Activated CD4-positive, alpha-beta T cell treated with anti-CD3 and anti-CD28 coated beads for 1 hour (primary cell): ENCODE measurements at regions not wholly inside any gene's neighbourhood (a gene's known extent, or its start where the extent isn't known, plus 50 kb on each side); places are given as distances from the start of the nearest gene placed in this dataset.
"Not testable (repeated sequence)": the region's sequence is repeated elsewhere in the genome, so short reads cannot be mapped to it uniquely, and the experiment has no call there.

ENCODE experiments used
- DNase-seq: peaks from one replicate; pipeline ENCODE4 v3.0.0-alpha.2; 2020

- no peak for DNase-seq
Measured at GRCh38 chr1:60637651-60638050, 444.7 kb upstream of the NFIA start.

- DNase-seq = no peak
Measured at GRCh38 chr1:60636946-60637345, 445.4 kb upstream of the NFIA start.

GRCh38 chr1:60634106-60634505, 448.3 kb upstream of the NFIA start:
- DNase-seq = no peak

- no peak for DNase-seq
Measured at GRCh38 chr1:60622486-60622885, 459.9 kb upstream of the NFIA start.

GRCh38 chr1:60621368-60621851, 461.0 kb upstream of the NFIA start:
- no peak for DNase-seq

- no peak for DNase-seq
Measured at GRCh38 chr1:60620087-60620486, 462.3 kb upstream of the NFIA start.

GRCh38 chr1:60619581-60619980, 462.8 kb upstream of the NFIA start:
- DNase-seq = no peak

GRCh38 chr1:60615666-60616065, 466.7 kb upstream of the NFIA start:
- DNase-seq = no peak

- DNase-seq = no peak
Measured at GRCh38 chr1:60612790-60613189, 469.6 kb upstream of the NFIA start.

GRCh38 chr1:60606921-60607320, 475.4 kb upstream of the NFIA start:
- not testable (repeated sequence) for DNase-seq

- no peak for DNase-seq
Measured at GRCh38 chr1:60600532-60600931, 481.8 kb upstream of the NFIA start.

- no peak for DNase-seq
Measured at GRCh38 chr1:60599574-60599973, 482.8 kb upstream of the NFIA start.

- no peak for DNase-seq
Measured at GRCh38 chr1:60598041-60598910, 484.1 kb upstream of the NFIA start.

- no peak for DNase-seq
Measured at GRCh38 chr1:60596791-60597750, 485.3 kb upstream of the NFIA start.

- DNase-seq = no peak
Measured at GRCh38 chr1:60591583-60591982, 490.8 kb upstream of the NFIA start.

GRCh38 chr1:60589916-60590315, 492.4 kb upstream of the NFIA start:
- DNase-seq = no peak

- DNase-seq = no peak
Measured at GRCh38 chr1:60589046-60589748, 493.2 kb upstream of the NFIA start.

GRCh38 chr1:60584371-60584770, 498.0 kb upstream of the NFIA start:
- no peak for DNase-seq

GRCh38 chr1:60583696-60584095, 498.7 kb upstream of the NFIA start:
- DNase-seq = no peak

GRCh38 chr1:60581455-60582220, 500.7 kb upstream of the NFIA start:
- no peak for DNase-seq

GRCh38 chr1:60577029-60577428, 503.5 kb upstream of the C1orf87 start:
- no peak for DNase-seq

GRCh38 chr1:60575326-60575977, 501.9 kb upstream of the C1orf87 start:
- DNase-seq = no peak
